Ovary (tissue), 7 donors: ENCODE measurements at regions not wholly inside any gene's neighbourhood (a gene's known extent, or its start where the extent isn't known, plus 50 kb on each side); places are given as distances from the start of the nearest gene placed in this dataset.

ENCODE experiments used
- DNase-seq, 5 donors: peaks; one replicate each; pipeline ENCODE4 v3.0.0-alpha.2; 2019 to 2020
- H3K27ac ChIP-seq, 2 donors: fragments of 200-600 bp; one replicate each; pipeline versions ENCODE4 v1.5.1 to v1.8.0; 2019 to 2022
- H3K27me3 ChIP-seq: fragments of 200-600 bp; one replicate; pipeline ENCODE4 v1.8.0; 2022
- H3K36me3 ChIP-seq: fragments of 200-600 bp; sonication (generic); one replicate; pipeline ENCODE4 v1.5.1; 2019
- H3K4me1 ChIP-seq: one replicate; pipeline ENCODE4 v1.8.1; 2013; ENCODE audit warnings: mild to moderate bottlenecking, moderate library complexity; ENCODE audit not compliant: insufficient read depth
- H3K4me3 ChIP-seq: fragments of 200-600 bp; sonication (generic); one replicate; pipeline ENCODE4 v1.5.1; 2017
- H3K9me3 ChIP-seq, 2 donors: fragments of 200-600 bp in 1 of 2; sonication (generic) in 1 of 2; one replicate each; pipeline versions ENCODE4 v1.5.1 to v1.8.1; 2013 to 2019; ENCODE audit warnings: mild to moderate bottlenecking in 1 of 2, moderate library complexity in 1 of 2
- EP300 ChIP-seq: sonication (generic); formaldehyde crosslinking; IDR thresholded peaks from one replicate; pipeline ENCODE4 v1.6.1; 2017; ENCODE audit warnings: antibody characterized with exemption
- POLR2A ChIP-seq: fragments of 450-650 bp; IDR thresholded peaks from one replicate; pipeline ENCODE4 v1.6.1; 2017; ENCODE audit warnings: antibody characterized with exemption, mild to moderate bottlenecking, moderate library complexity
- WGBS, 3 donors: extraction: QIAGEN DNeasy Blood & Tissue Kit in 1 of 3; methylation state at CpG; one replicate each; pipeline versions ENCODE4 v1.1.5 to v1.1.7; 2013 to 2017; 5-methylcytosine and 5-hydroxymethylcytosine counted together
- intact Hi-C, 4 donors: fragments of 100-400 bp; cut with DNase I; formaldehyde crosslinking; loops; one replicate each; pipeline versions ENCODE4 v1.11.0 to v1.15.1; 2022 to 2023
- TF ChIP-seq, protein P1 (sequence below), 3 donors: fragments of 450-650 bp in 2 of 3; fragments of 200-600 bp in 1 of 3; IDR thresholded peaks; one replicate each; pipeline versions ENCODE4 v1.5.1 to v1.8.0; 2016 to 2022; ENCODE audit warnings: antibody characterized with exemption in 3 of 3, mild to moderate bottlenecking in 1 of 3
- donor health status: DM: no; HTN: no; CAD: no; lungs with moderate emphysema.
- donor health status: DM: no; HTN: no; CAD: no.
- donor health status: Bipolar disorder and iron deficiency.
- donor health status: DM: no; HTN: no; CAD: no.
- donor health status: DM: yes; HTN: yes; CAD: no.

DNA sequence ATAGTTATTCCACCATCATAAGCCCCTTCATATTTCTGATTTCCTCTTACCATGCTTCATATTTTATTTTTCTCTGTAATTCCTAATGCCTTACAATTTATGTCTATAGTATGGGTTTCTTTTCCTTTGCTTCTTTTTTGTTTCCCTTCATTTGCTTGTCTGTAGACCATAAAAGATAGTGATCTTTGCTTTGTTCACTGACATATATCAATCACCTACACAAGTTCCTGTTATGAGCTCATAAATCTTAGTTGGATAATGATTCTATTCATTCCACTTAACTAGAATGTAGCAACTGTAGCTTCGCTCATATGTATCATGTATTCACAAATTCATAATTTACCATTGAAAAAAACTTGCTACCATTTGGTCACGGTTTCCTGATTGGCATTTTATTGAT is 388.8 kb upstream of the ATXN7L3B start:
- DNase-seq: no peak
- Histone ChIP-seq H3K4me1 (no peaks in the 10 kb centered on the region), H3K27me3 (no peaks in the 10 kb centered on the region), H3K4me3 (no peak overlapping the region), H3K9me3 (no peaks in the 10 kb centered on the region), H3K27ac (no peak overlapping the region), H3K36me3 (no peaks in the 10 kb centered on the region)
- TF ChIP-seq, protein P1, sequence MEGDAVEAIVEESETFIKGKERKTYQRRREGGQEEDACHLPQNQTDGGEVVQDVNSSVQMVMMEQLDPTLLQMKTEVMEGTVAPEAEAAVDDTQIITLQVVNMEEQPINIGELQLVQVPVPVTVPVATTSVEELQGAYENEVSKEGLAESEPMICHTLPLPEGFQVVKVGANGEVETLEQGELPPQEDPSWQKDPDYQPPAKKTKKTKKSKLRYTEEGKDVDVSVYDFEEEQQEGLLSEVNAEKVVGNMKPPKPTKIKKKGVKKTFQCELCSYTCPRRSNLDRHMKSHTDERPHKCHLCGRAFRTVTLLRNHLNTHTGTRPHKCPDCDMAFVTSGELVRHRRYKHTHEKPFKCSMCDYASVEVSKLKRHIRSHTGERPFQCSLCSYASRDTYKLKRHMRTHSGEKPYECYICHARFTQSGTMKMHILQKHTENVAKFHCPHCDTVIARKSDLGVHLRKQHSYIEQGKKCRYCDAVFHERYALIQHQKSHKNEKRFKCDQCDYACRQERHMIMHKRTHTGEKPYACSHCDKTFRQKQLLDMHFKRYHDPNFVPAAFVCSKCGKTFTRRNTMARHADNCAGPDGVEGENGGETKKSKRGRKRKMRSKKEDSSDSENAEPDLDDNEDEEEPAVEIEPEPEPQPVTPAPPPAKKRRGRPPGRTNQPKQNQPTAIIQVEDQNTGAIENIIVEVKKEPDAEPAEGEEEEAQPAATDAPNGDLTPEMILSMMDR (IDR thresholded peaks at IDR 0.05): no peak
- no peak for TF ChIP-seq EP300
- no peak for TF ChIP-seq POLR2A
- intact Hi-C loops: no loop called here
- 87 to 93% (median 88%) methylated on average over 2 of the region's 2 CpGs for WGBS, 3 donors

DNA sequence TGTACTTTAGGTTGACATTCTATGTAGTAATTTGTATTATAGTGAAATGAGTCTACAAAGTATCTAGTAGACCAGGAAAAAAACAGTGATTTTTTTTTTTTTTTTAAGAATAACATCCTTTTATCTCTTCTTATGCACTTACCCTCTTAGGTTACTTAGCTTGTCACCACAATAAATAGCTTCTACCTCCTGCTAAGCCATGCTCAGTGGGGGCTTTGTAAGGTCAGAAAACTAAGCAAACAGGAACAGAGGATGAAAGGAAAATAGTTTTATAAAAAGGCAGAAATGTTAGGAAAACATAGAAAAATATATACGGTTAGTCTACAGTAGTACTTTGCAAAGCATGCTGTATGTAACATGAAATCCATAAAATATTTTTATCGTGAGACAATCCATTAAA is 385.3 kb upstream of the ATXN7L3B start:
- no peaks in the 10 kb centered on the region for H3K36me3 ChIP-seq
- TF ChIP-seq, protein P1 (IDR thresholded peaks at IDR 0.05): no peak
- TF ChIP-seq EP300 (no peak), POLR2A (no peak)
- intact Hi-C loops: no loop called here
- no peak for DNase-seq
- H3K9me3 ChIP-seq: no peaks in the 10 kb centered on the region
- no peaks in the 10 kb centered on the region for H3K27me3 ChIP-seq
- H3K4me1 ChIP-seq: no peaks in the 10 kb centered on the region
- no peak overlapping the region for H3K27ac ChIP-seq
- H3K4me3 ChIP-seq: no peak overlapping the region
- whole genome bisulfite sequencing, 3 donors: 40 to 75% (median 56%) methylated on average over 2 of the region's 2 CpGs

DNA sequence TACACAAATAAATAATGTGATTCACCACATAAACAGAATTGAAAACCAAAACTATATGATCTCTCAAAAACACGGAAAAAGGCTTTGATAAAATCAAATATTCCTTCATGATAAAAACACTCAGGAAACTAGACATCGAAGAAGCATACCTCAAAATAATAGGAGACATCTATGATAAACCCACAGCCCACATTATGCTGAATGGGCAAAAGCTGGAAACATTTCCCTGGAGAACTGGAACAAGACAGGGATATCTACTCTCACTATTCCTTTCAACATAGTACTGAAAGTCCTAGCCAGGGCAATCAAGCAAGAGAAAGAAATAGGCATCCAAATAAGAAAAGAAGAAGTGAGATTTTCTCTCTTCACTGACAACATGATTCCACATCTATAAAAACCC is 371.5 kb upstream of the ATXN7L3B start:
- TF ChIP-seq, protein P1 (IDR thresholded peaks at IDR 0.05): no peak
- H3K4me3 ChIP-seq: no peak overlapping the region
- no peak for DNase-seq
- H3K27ac ChIP-seq: no peak overlapping the region
- no peaks in the 10 kb centered on the region for H3K27me3 ChIP-seq
- no peaks in the 10 kb centered on the region for H3K4me1 ChIP-seq
- no peaks in the 10 kb centered on the region for H3K36me3 ChIP-seq
- intact Hi-C loops: no loop called here
- H3K9me3 ChIP-seq: no peaks in the 10 kb centered on the region
- 84 to 92% (median 89%) methylated on average over 2 of the region's 2 CpGs for WGBS, 3 donors

DNA sequence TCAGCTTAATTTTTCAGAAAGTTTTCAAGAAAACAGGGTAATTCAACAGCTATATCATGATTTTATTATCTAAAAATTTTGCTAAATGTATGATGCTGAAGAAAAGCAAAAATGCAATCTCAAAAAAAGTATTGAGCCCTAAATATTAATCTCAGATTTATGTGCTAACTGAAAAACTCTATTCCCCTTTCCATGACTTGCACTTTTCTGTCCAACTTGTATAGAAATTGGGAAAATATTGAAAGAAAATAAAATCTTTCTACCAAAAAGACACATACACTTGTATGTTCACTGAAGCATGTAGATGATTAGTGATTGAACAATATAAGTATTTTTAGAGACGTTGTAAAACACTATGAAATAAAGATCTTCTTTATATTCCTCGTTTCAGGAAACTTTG is 368.0 kb upstream of the ATXN7L3B start:
- Histone ChIP-seq H3K4me3 (no peak overlapping the region), H3K27ac (no peak overlapping the region), H3K9me3 (no peaks in the 10 kb centered on the region), H3K27me3 (no peaks in the 10 kb centered on the region), H3K4me1 (no peaks in the 10 kb centered on the region), H3K36me3 (no peaks in the 10 kb centered on the region)
- WGBS, 3 donors: 79 to 84% (median 83%) methylated on average over 2 of the region's 2 CpGs
- TF ChIP-seq EP300 (no peak), POLR2A (no peak)
- TF ChIP-seq, protein P1 (IDR thresholded peaks at IDR 0.05): no peak
- no peak for DNase-seq
- intact Hi-C loops: no loop called here
